Fibroblast of villous mesenchyme (primary cell): ENCODE measurements at regions not wholly inside any gene's neighbourhood (a gene's known extent, or its start where the extent isn't known, plus 50 kb on each side); places are given as distances from the start of the nearest gene placed in this dataset.

ENCODE experiments used
- DNase-seq: peaks from one replicate; pipeline ENCODE4 v3.0.0-alpha.2; 2010; ENCODE audit warnings: low read depth
- H3K4me3 ChIP-seq: 2 replicates; pipeline ENCODE4 v1.5.1; 2011; ENCODE audit warnings: low read depth, mild to moderate bottlenecking, low read length
- TF ChIP-seq, protein P1 (sequence below): IDR thresholded peaks from 2 replicates; pipeline ENCODE4 v1.5.1; 2012; ENCODE audit warnings: low read depth, mild to moderate bottlenecking, low read length; ENCODE audit not compliant: insufficient read depth

DNA sequence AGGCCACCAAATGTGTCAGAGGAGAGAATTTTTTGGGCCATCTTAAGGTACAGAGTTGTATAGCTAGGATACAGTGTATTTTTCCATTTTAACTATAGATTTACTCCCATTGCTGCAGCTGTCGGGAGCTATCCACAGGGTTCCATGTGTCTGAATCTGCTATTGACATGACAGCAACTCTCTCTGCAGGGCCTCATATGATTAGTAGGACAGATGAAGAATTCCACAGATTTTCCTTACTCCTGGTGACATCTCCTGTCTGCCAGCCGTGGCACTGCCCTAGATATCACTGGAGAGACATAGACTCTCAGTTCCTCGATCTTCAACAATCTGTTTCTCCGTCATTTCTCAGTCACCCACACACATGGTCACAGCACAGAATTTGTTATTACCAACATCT is 86.5 kb downstream of the SPCS3 start:
- H3K4me3 ChIP-seq = no peak overlapping the region
- no peak for DNase-seq
- TF ChIP-seq, protein P1, sequence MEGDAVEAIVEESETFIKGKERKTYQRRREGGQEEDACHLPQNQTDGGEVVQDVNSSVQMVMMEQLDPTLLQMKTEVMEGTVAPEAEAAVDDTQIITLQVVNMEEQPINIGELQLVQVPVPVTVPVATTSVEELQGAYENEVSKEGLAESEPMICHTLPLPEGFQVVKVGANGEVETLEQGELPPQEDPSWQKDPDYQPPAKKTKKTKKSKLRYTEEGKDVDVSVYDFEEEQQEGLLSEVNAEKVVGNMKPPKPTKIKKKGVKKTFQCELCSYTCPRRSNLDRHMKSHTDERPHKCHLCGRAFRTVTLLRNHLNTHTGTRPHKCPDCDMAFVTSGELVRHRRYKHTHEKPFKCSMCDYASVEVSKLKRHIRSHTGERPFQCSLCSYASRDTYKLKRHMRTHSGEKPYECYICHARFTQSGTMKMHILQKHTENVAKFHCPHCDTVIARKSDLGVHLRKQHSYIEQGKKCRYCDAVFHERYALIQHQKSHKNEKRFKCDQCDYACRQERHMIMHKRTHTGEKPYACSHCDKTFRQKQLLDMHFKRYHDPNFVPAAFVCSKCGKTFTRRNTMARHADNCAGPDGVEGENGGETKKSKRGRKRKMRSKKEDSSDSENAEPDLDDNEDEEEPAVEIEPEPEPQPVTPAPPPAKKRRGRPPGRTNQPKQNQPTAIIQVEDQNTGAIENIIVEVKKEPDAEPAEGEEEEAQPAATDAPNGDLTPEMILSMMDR = no peak

DNA sequence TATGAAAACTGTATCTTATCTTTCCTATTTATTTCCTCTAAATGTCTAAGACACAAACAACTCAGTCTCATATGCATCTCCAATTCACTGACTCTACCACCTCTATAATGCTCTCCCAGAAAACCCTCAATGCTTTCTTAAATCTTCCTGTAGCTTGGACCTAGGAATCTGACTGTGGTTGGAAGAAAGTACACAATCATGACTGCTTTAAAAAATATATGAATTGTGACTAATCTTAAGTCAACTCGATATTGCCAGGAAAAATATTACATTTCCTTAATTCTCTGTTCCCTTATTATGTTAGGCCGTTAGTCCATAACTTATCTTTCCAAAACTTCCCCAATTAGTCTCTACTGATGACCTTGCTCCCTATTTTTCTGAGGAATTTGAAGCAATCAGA is 87.0 kb downstream of the SPCS3 start:
- H3K4me3 ChIP-seq = no peak overlapping the region
- DNase-seq = no peak

DNA sequence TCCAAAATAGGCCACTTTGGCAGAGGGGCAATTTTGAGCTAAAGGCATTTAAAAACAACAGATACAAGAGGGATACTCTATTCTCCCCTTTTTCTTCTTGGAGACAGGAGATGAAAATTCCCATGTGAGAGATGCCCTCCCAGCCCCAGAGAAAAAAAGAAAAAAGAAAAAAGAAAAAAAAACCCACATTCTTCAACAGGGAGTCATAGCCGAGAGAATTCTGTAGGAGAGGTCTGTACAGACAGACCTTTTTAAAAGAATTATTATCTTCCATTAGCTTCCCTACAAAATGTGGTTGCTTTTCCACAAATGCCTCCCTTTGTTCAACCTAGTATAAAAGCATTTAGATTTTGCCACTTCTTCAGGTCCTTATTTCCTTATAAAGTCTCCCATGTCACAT is 89.9 kb downstream of the SPCS3 start:
- DNase-seq = no peak
- TF ChIP-seq, protein P1 = no peak

More for the DNA sequence above, 87.0 kb downstream of the SPCS3 start:
- TF ChIP-seq, protein P1 = no peak

DNA sequence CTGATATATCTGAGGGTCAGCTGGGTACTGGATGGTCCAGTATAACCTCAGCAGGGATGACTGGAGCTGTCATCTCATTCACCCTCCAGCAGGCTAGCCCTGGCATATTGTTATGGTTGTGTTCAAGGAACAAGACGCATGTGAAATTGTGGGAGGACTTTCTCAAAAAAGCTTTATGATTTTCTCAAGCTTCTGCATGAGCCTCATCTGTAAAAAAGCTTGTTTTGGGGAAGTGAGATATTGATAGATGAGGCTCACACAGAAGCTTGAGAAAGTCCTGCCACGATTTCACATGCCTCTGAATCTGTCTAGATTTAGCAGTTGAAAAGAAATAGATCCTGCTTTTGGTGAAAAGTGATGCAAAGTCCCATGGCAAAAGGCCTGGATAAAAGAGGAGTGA is 93.4 kb downstream of the SPCS3 start:
- TF ChIP-seq, protein P1 = no peak
- H3K4me3 ChIP-seq = no peak overlapping the region
- DNase-seq = no peak

More for the DNA sequence above, 89.9 kb downstream of the SPCS3 start:
- H3K4me3 ChIP-seq = no peak overlapping the region

DNA sequence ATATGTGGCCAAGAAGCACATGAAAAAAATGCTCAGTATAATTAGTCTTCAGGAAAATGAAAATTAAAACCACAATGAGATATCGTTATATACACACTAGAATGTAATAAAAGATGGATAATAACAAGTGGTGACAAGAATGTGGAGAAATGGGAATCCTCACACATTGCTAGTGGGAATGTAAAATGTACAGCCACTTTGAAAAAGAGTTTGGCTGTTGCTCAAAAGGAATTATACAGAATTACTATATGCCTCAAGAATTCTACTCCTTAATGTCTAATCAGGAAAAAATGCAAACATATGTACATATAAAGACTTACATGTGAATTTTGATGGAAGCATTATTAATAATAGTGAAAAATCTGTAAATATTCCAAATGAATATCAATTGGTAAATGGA is 102.2 kb downstream of the SPCS3 start:
- TF ChIP-seq, protein P1 = no peak
- H3K4me3 ChIP-seq = no peak overlapping the region
- DNase-seq = no peak

DNA sequence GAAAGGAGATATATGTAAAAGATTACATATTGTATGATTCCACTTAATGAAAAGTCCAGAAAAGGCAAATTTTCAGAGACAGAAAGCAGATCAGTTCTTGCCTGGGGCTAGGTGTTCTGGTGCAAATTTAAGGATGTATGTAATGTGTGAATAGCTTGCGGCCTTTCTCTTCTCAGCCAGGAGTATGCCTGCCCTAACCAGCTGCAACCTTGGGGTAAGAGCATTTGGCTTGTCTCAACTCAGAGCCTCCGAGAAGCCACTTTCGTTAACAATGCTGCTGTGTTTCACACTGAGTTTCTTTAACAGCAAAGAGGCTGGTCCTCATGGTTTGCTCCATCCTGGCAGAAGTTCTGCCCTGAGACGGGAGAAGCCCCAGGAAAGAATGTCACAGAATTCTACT is 102.7 kb downstream of the SPCS3 start:
- no peak for DNase-seq
- H3K4me3 ChIP-seq = no peak overlapping the region
- TF ChIP-seq, protein P1 = no peak

DNA sequence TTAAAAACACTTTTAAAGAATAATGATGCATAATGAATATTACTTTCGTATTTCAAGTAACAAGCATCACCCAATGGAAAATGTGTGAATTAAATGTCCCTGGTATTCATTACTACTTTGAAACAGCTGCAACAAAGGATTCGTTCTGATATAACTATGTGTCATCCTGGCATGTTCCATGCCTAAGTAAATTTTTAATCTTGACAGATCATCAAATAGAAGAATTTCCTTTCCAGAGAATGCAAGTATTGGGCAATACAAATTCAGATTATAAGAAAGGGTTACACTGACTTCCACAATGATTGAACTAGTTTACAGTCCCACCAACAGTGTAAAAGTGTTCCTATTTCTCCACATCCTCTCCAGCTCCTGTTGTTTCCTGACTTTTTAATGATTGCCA is 105.3 kb downstream of the SPCS3 start:
- TF ChIP-seq, protein P1 = no peak
- H3K4me3 ChIP-seq = no peak overlapping the region
- no peak for DNase-seq
